ENCODE measurements at regions not wholly inside any gene's neighbourhood (a gene's known extent, or its start where the extent isn't known, plus 50 kb on each side); places are given as distances from the start of the nearest gene placed in this dataset.
"Not testable (repeated sequence)": the region's sequence is repeated elsewhere in the genome, so short reads cannot be mapped to it uniquely, and the experiment has no call there.

GRCh38 chr7:138352570-138353461 lies 107.2 kb upstream of the TRIM24 start:
- ATAC-seq (ENCODE audit: low FRiP score) (no peak), DNase-seq (ENCODE audit: low spot score) (no peak)
- TF ChIP-seq CTCF (IDR thresholded peaks at IDR 0.05) = no peak

GRCh38 chr7:138354066-138354465 lies 106.0 kb upstream of the TRIM24 start:
- ATAC-seq (ENCODE audit: low FRiP score) (no peak), DNase-seq (ENCODE audit: low spot score) (no peak)
- TF ChIP-seq CTCF (IDR thresholded peaks at IDR 0.05) = no peak

GRCh38 chr7:138355254-138355653 lies 104.8 kb upstream of the TRIM24 start:
- ATAC-seq (ENCODE audit: low FRiP score) = no peak
- TF ChIP-seq CTCF (IDR thresholded peaks at IDR 0.05) = no peak

GRCh38 chr7:138358850-138359341 lies 101.2 kb upstream of the TRIM24 start:
- no peak for ATAC-seq (ENCODE audit: low FRiP score)
- no peak for TF ChIP-seq CTCF (IDR thresholded peaks at IDR 0.05)
- DNase-seq (ENCODE audit: low spot score) = no peak

More at GRCh38 chr7:138355254-138355653, 104.8 kb upstream of the TRIM24 start:
- no peak for DNase-seq (ENCODE audit: low spot score)

GRCh38 chr7:138359870-138360559 lies 100.0 kb upstream of the TRIM24 start:
- DNase-seq (ENCODE audit: low spot score) = no peak
- no peak for ATAC-seq (ENCODE audit: low FRiP score)
- TF ChIP-seq CTCF (IDR thresholded peaks at IDR 0.05) = no peak

- ATAC-seq (ENCODE audit: low FRiP score) (no peak), DNase-seq (ENCODE audit: low spot score) (no peak)
- TF ChIP-seq CTCF (IDR thresholded peaks at IDR 0.05) = no peak
Observed at GRCh38 chr7:138363721-138364120, 96.3 kb upstream of the TRIM24 start.

GRCh38 chr7:138366137-138366536 lies 93.9 kb upstream of the TRIM24 start:
- not testable (repeated sequence) for DNase-seq (ENCODE audit: low spot score); ATAC-seq (ENCODE audit: low FRiP score)

- DNase-seq (ENCODE audit: low spot score); ATAC-seq (ENCODE audit: low FRiP score): not testable (repeated sequence)
Observed at GRCh38 chr7:138366676-138367075, 93.4 kb upstream of the TRIM24 start.

All from omental fat pad (tissue), 3 donors.